DMS 273 (cell line): ENCODE measurements at regions not wholly inside any gene's neighbourhood (a gene's known extent, or its start where the extent isn't known, plus 50 kb on each side); places are given as distances from the start of the nearest gene placed in this dataset.

Experiments used
- DNase-seq: peaks from one replicate; lab custom pipeline; 2025; ENCODE audit not compliant: unreplicated experiment; lab: John Stamatoyannopoulos, UW

- DNase-seq: no peak
Observed at GRCh38 chr10:131842351-131843088, 58.3 kb upstream of the PPP2R2D start.

- no peak for DNase-seq
Observed at GRCh38 chr10:131843089-131843595, 57.7 kb upstream of the PPP2R2D start.

GRCh38 chr10:131843881-131844284 lies 56.9 kb upstream of the PPP2R2D start:
- DNase-seq: no peak

- no peak for DNase-seq
Observed at GRCh38 chr10:131844529-131845084, 56.2 kb upstream of the PPP2R2D start.

- no peak for DNase-seq
Observed at GRCh38 chr10:131845505-131846239, 55.1 kb upstream of the PPP2R2D start.

GRCh38 chr10:131846240-131847101 lies 54.3 kb upstream of the PPP2R2D start:
- DNase-seq: no peak

- no peak for DNase-seq
Observed at GRCh38 chr10:131847241-131847783, 53.5 kb upstream of the PPP2R2D start.

GRCh38 chr10:131848296-131848695 lies 52.5 kb upstream of the PPP2R2D start:
- no peak for DNase-seq

- no peak for DNase-seq
Observed at GRCh38 chr10:131848741-131849590, 51.8 kb upstream of the PPP2R2D start.

- DNase-seq: no peak
Observed at GRCh38 chr10:131849591-131850382, 51.0 kb upstream of the PPP2R2D start.

- no peak for DNase-seq
Observed at GRCh38 chr10:131850383-131850870, 50.4 kb upstream of the PPP2R2D start.
